Prostate gland (tissue), 2 donors: ENCODE measurements at regions not wholly inside any gene's neighbourhood (a gene's known extent, or its start where the extent isn't known, plus 50 kb on each side); places are given as distances from the start of the nearest gene placed in this dataset.

Experiments
- DNase-seq: peaks from one replicate; pipeline ENCODE4 v3.0.0-alpha.2; 2019; ENCODE audit warnings: low spot score
- H3K27ac ChIP-seq, 2 donors: fragments of 200-600 bp; sonication (generic); 2 replicates each; pipeline ENCODE4 v1.5.1; 2017 to 2019
- H3K27me3 ChIP-seq: fragments of 200-600 bp; sonication (generic); replicated peaks from 2 replicates; pipeline ENCODE4 v1.5.1; 2019; ENCODE audit not compliant: insufficient read depth
- H3K36me3 ChIP-seq, 2 donors: fragments of 200-600 bp; sonication (generic); 1 replicate in 1 of 2; 2 replicates in 1 of 2; pipeline versions ENCODE4 v1.5.1 to v1.8.1; 2017 to 2019
- H3K4me1 ChIP-seq: fragments of 200-600 bp; sonication (generic); replicated peaks from 2 replicates; pipeline ENCODE4 v1.5.1; 2019
- H3K4me3 ChIP-seq, 2 donors: fragments of 200-600 bp; sonication (generic); 2 replicates each; pipeline ENCODE4 v1.5.1; 2017 to 2019
- H3K9me3 ChIP-seq: fragments of 200-600 bp; sonication (generic); 2 replicates; pipeline ENCODE4 v1.5.1; 2017
- CTCF ChIP-seq, 4 experiments: fragments of 200-600 bp in 2 of 4; fragments of 450-650 bp in 2 of 4; sonication (generic) in 2 of 4; IDR thresholded peaks; 1 replicate in 3 of 4; 2 replicates in 1 of 4; pipeline ENCODE4 v1.5.1; 2016 to 2019; ENCODE audit warnings: antibody characterized with exemption in 4 of 4, mild to moderate bottlenecking in 2 of 4, moderate library complexity in 2 of 4
- POLR2A ChIP-seq: fragments of 450-650 bp; IDR thresholded peaks from one replicate; pipeline ENCODE4 v1.6.1; 2016; ENCODE audit warnings: antibody characterized with exemption, mild to moderate bottlenecking
- POLR2AphosphoS5 ChIP-seq: sonication (generic); formaldehyde crosslinking; IDR thresholded peaks from one replicate; pipeline ENCODE4 v1.6.1; 2017; ENCODE audit warnings: antibody characterized with exemption
- WGBS: methylation state at CpG from one replicate; pipeline ENCODE4 v1.1.5; 2018; 5-methylcytosine and 5-hydroxymethylcytosine counted together
- intact Hi-C: fragments of 100-400 bp; cut with DNase I; formaldehyde crosslinking; loops from one replicate; pipeline ENCODE4 v1.14.2; 2022

GRCh38 chr20:6213311-6213710, 90.5 kb upstream of the FERMT1 start:
- no peaks in the 10 kb centered on the region for H3K4me1 ChIP-seq
- H3K9me3 ChIP-seq = no peaks in the 10 kb centered on the region
- 95% methylated on average over 22 of the region's 22 CpGs for whole genome bisulfite sequencing
- no peak overlapping the region for H3K27ac ChIP-seq
- no peak overlapping the region for H3K4me3 ChIP-seq
- TF ChIP-seq CTCF (IDR thresholded peaks at IDR 0.05) (no peak), POLR2A (no peak), POLR2AphosphoS5 (no peak)
- DNase-seq = no peak
- no peaks in the 10 kb centered on the region for H3K27me3 ChIP-seq
- H3K36me3 ChIP-seq = no peaks in the 10 kb centered on the region
- intact Hi-C loops = no loop called here

- no peak overlapping the region for H3K27ac ChIP-seq
- H3K36me3 ChIP-seq = no peaks in the 10 kb centered on the region
- intact Hi-C loops = no loop called here
- no peak overlapping the region for H3K4me3 ChIP-seq
- 96% methylated on average over 24 of the region's 24 CpGs for WGBS
- no peak for DNase-seq
- no peak for TF ChIP-seq CTCF (IDR thresholded peaks at IDR 0.05)
- TF ChIP-seq POLR2AphosphoS5 = no peak
- no peak for TF ChIP-seq POLR2A
- H3K27me3 ChIP-seq = no peaks in the 10 kb centered on the region
- no peaks in the 10 kb centered on the region for H3K9me3 ChIP-seq
- H3K4me1 ChIP-seq = no peaks in the 10 kb centered on the region
These were observed 90.1 kb upstream of the FERMT1 start for GRCh38 chr20:6212903-6213302.

- intact Hi-C loops = no loop called here
- Histone ChIP-seq H3K4me1 (no peaks in the 10 kb centered on the region), H3K9me3 (no peaks in the 10 kb centered on the region), H3K27ac (no peak overlapping the region), H3K27me3 (no peaks in the 10 kb centered on the region), H3K4me3 (no peak overlapping the region), H3K36me3 (no peaks in the 10 kb centered on the region)
- DNase-seq = no peak
- TF ChIP-seq POLR2A (no peak), CTCF (IDR thresholded peaks at IDR 0.05) (no peak), POLR2AphosphoS5 (no peak)
These were observed 86.3 kb upstream of the FERMT1 start for GRCh38 chr20:6209093-6209492.

GRCh38 chr20:6200092-6200491, 77.3 kb upstream of the FERMT1 start:
- H3K4me3 ChIP-seq = no peak overlapping the region
- H3K36me3 ChIP-seq = no peaks in the 10 kb centered on the region
- H3K4me1 ChIP-seq = no peaks in the 10 kb centered on the region
- 41% methylated on average over 5 of the region's 5 CpGs for WGBS
- no peak for DNase-seq
- H3K9me3 ChIP-seq = no peaks in the 10 kb centered on the region
- TF ChIP-seq CTCF (IDR thresholded peaks at IDR 0.05) (no peak), POLR2AphosphoS5 (no peak), POLR2A (no peak)
- no peaks in the 10 kb centered on the region for H3K27me3 ChIP-seq
- H3K27ac ChIP-seq = no peak overlapping the region
- intact Hi-C loops = no loop called here

- Histone ChIP-seq H3K27me3 (no peaks in the 10 kb centered on the region), H3K4me1 (no peaks in the 10 kb centered on the region), H3K4me3 (no peak overlapping the region), H3K36me3 (no peaks in the 10 kb centered on the region), H3K27ac (no peak overlapping the region), H3K9me3 (no peaks in the 10 kb centered on the region)
- intact Hi-C loops = no loop called here
- TF ChIP-seq POLR2A (no peak), POLR2AphosphoS5 (no peak), CTCF (IDR thresholded peaks at IDR 0.05) (no peak)
- no peak for DNase-seq
- 21% methylated on average over 3 of the region's 3 CpGs for WGBS
These were observed 62.4 kb upstream of the FERMT1 start for GRCh38 chr20:6185268-6185667.
